ENCODE measurements at regions not wholly inside any gene's neighbourhood (a gene's known extent, or its start where the extent isn't known, plus 50 kb on each side); places are given as distances from the start of the nearest gene placed in this dataset.
A peak's percentile ranks its signal among the peaks of the same experiment; 100 is the strongest.

DNA sequence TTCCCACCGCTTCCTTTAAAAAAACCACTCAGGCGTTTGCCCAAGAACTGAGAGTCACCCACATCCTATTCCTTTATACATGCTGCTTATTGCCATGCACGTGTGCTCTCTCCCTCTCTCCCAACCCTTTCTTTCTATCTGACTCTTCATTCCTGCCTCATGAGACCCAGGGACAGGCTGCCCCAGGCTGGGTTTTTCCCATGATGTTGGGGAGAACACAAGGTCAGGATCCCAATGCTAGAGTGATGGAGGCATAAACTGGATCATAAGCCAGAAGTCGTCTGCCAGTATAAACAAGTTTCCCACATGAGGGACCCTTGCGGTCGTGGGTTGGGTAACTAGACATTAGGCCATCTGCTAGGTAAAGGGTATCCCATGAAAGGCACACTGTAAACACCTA, 64.9 kb downstream of the CD2 start:
- no peak for DNase-seq (ENCODE audit: low spot score)

DNA sequence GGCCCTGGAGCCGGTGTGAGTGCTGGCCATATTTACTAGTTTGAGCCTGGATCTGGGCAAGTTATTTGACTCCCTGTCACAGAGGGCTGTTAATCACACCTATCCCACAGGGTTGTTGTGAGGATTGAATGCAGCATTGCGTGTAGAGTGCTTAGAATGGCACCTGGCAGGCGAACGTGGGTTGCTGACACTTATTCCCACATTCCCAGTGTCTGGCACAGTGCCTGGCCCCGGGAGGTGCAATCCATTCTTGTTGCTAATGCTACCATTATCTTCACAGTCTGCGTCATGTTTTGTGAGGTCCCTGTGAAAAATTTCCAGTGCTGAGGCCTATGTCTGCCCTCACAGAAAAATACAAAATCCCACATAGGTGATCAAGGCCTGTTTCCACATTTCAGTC, 66.1 kb downstream of the CD2 start:
- peak; percentile 85 for DNase-seq (ENCODE audit: low spot score)

- no peak for DNase-seq (ENCODE audit: low spot score)
Measured at GRCh38 chr1:116821763-116822162, 67.5 kb downstream of the CD2 start.

- DNase-seq (ENCODE audit: low spot score) = no peak
Measured at GRCh38 chr1:116824631-116825206, 70.5 kb downstream of the CD2 start.

DNA sequence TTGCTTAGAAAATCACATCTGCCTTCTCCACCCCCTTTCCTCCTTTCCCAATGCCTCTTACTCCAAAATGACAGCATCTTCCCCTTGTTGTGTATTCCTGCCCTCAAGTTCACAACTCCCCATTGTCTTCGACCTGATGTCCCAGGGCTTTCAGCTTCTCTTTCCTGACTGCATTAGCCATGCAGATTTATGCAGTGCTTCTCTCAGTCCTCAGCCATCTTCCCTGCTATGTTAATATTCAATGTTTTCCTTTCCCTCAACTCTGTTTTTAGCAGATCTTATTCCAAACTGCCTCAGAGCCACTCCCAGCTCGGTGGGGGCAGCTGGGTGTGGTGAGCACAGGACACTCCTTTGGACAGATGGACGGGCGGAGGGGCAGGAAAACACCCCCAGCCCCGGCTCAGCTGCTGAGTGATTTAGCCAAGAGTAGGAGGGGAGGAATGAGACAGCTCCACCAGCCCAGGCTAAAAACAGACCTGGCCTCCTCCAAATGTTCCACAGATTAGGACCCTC, 71.0 kb downstream of the CD2 start:
- DNase-seq (ENCODE audit: low spot score) = no peak

- no peak for DNase-seq (ENCODE audit: low spot score)
Measured at GRCh38 chr1:116825720-116826438, 71.6 kb downstream of the CD2 start.

DNA sequence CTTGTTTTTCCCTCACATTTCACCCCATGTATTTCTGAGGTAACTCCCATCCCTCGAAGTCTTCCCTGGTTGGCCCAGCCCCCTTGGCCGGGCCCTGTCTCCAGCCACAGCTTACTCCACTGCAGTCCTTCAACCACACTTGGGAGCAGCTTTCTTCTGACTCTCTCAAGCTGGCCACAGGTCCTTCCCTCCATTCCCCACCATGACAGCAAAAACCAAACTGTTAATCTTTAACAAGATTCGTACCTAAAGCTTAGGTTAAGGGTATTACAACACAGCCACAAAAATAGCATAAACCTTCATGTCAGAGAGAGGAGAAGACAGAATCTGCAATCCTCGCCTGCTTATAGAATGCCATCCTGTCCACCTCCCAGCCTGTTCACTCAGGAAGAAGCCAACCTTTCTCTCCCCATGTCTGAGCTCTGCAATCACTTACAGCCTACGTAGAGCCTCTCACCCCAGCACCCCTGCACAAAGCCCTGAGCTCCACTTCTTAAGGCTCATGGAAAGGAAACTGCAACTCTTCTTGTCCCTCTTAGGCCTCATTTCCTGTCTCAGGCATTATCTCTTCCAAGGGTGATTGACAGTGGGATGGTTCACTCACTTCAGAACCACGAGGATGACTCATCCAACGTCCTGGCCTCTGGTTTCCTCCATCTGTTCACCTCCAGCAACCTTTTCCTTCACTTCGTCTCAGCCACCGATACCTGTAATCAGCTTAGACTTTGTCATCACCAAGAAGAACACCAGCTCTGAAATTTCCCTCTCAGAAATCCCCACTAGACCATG, 72.8 kb downstream of the CD2 start:
- peak; percentile 37 for DNase-seq (ENCODE audit: low spot score)

DNA sequence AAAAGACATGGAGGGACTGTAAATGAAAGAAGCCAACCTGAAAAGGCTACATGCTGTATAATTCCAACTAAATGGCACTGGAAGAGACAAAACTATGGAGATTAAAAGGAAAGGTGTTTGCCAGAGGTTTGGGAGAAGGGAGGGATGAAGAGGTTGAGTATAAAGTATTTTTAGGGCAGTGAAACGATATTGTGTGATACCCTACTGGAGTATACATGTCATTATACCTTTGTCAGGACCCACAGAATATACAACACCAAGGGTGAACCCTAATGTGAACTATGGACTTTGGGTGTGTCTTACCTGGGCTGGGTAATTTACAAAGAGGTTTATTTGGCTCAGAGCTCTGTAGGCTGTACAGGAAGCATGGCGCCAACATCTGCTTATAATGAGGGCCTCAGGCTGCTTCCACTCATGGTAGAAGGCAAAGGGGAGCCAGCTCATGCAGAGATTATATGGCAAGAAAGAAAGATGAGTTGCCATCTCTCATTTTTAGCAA, 73.4 kb downstream of the CD2 start:
- no peak for DNase-seq (ENCODE audit: low spot score)

DNA sequence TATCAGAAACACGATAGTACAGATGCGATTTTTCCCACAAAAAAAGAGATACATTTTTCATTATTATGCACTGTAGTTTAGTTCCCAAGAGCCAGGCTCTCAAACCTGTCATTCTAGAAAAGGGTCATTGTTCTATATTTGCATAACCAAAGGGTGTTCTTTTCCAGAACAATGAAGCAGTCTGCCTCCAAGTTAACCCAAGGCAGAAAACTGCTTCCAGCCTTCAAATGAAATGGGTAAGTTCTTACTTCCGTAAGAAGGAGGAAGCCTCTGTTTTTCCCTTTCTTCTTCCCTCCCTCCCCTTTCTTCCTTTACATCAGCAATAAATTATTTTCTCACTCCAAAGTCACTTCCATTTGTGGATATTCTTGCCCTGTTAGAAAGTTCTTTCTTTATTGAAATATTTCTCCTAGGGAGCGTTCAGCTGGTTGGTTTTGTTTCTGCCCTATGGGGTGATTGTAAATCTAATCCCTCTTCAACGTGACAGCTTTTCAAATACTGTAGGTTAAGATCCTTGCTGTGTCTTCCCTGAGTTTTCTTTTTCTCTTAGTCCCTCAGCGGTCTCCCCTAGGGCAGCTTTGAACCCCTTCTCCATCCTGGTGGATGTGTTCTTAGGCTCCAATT, 77.3 kb upstream of the PTGFRN start:
- no peak for DNase-seq (ENCODE audit: low spot score)

- DNase-seq (ENCODE audit: low spot score) = no peak
Measured at GRCh38 chr1:116832932-116833578, 76.7 kb upstream of the PTGFRN start.

- DNase-seq (ENCODE audit: low spot score) = no peak
Measured at GRCh38 chr1:116833718-116834117, 76.0 kb upstream of the PTGFRN start.

DNA sequence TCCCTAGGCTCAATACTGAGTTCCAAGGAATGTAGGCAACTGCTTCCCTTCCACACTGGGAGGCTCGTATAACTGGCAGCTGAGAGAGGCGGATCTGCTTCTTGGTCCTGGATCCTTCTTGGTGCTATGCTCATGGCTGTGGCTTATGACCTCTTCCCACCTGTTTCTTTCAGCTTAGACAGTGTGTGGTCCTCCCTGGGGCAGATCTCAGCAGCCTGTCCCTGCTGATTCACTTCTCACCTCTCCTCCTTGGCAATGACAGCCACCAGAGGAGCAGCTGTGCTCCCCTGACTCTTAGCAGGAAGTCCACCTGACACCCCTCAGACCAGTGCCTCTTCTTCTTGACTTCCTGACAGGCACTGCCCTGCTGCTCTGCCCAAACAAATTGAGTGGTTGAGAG, 75.1 kb upstream of the PTGFRN start:
- no peak for DNase-seq (ENCODE audit: low spot score)

DNA sequence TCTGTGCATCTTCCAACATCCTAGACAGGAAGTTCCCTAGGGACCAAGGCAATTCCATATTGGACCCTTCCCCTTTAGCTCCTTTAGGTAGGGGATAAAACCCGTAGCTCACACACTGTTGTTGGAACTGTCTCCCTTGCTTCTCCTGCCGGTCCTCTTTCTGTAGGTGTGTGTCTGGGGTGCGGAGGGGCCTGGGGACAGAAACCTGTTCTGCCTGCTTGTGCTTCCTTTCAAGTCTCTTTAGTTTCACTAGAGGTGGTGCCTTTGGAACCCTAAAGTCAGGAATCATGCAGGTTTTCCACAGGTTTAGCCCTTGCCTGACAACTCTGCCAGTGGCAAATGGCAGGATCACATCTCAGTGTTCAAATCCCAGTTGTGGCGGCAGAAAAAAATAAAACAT, 74.6 kb upstream of the PTGFRN start:
- DNase-seq (ENCODE audit: low spot score) = no peak

GRCh38 chr1:116836099-116836498, 73.6 kb upstream of the PTGFRN start:
- DNase-seq (ENCODE audit: low spot score) = no peak

GRCh38 chr1:116841569-116842344, 68.0 kb upstream of the PTGFRN start:
- no peak for DNase-seq (ENCODE audit: low spot score)

GRCh38 chr1:116842654-116843053, 67.1 kb upstream of the PTGFRN start:
- no peak for DNase-seq (ENCODE audit: low spot score)

DNA sequence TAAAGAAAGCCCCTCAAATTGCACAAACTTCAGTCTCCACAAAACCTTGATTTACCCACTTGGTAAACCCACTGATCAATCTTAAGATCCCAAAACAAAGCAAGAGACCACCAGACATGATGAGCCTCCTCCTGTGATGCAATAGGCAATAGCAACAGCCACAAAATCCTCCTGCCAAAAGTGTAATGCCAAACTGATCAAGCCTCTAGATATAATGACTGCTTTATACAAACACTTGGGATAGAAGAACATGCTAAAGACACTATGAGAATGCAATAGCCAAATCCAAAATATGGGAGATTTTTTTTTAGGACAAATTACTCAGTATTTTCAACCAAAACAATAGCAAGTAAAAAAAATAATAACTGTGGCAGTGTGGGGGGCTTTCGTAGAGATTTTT, 64.9 kb upstream of the PTGFRN start:
- DNase-seq (ENCODE audit: low spot score) = no peak

- no peak for DNase-seq (ENCODE audit: low spot score)
Measured at GRCh38 chr1:116847190-116847589, 62.5 kb upstream of the PTGFRN start.

DNA sequence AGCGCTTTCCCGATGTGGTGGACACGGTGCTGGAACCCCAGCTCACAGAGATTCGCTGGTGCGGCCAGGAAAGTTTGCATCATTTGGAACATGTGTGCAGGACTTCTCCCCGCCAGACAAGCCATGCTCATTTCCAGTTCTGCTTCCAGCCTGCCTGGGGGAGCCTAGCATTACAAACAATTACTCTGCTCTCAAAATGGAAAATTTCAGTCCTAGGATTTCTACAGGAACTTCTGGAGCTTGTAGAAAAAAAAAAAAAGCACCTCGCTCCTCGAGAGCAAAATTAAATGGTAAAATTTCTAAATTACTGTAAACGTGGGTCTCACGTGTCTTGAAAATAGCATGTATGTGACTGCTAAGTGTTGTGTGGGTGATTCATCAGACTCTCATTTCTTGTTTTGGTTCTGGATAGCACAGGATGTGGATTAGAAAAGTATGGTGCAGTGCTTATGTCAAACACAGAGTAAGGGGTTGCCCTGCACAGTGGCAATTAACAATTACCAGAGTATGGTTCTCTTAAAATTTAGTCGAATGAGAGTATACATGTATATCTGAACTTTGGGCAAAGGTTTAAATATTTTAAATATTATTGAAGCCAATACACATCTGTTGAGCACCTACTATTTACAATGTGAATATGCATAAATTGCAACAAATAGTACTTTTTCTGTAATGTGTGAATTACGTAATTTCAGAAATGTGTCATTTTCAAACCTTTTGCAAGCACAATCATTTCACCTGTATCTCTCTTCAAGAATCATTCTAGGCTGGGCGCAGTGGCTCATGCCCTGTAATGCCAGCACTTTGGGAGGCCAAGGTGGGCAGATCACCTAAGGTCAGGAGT, 61.8 kb upstream of the PTGFRN start:
- DNase-seq (ENCODE audit: low spot score) = no peak

DNA sequence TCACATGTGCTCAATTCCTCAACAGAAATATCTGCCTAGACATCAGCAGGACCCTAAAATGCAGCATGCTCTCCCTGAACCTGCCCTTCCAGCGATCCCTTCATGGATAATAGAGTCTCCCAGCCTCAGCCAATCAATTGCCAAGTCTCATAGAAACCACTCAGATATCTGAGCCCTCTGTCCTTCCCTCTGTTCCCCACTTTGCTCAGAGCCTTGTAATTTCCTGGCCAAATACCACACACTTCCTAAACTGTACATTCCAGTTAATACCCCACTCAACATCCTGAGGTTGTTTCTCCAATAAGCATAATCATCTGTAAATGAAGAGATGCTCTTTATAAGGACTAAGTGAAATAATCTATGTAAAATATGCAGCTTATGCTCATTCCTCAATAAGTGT, 59.3 kb upstream of the PTGFRN start:
- no peak for DNase-seq (ENCODE audit: low spot score)

All from mucosa of gallbladder (tissue), 1 donor.